IMR-90 (cell line): ENCODE measurements at regions not wholly inside any gene's neighbourhood (a gene's known extent, or its start where the extent isn't known, plus 50 kb on each side); places are given as distances from the start of the nearest gene placed in this dataset.

Experiments
- ATAC-seq: fragments of 200-7000 bp; cut with Tn5 transposase; 2 replicates; pipeline ENCODE4 v1.9.1; 2020; ENCODE audit warnings: low read depth, mild to moderate bottlenecking, moderate library complexity
- BruUV-seq: library from RNA; stranded (reverse); fragments of 400-500 nt; replicated peaks from 2 replicates; lab custom pipeline; 2021; lab: Mats Ljungman, UMichigan
- CTCF ChIA-PET: fragments of 300-600 bp; formaldehyde crosslinking; extraction: SDS; loops from one replicate; lab custom pipeline; 2021; ENCODE audit warnings: antibody characterized with exemption; lab: Yijun Ruan, JAX
- POLR2A ChIA-PET: fragments of 300-600 bp; sonication (Branson Sonifier 250); formaldehyde crosslinking; loops from one replicate; lab custom pipeline; 2022; ENCODE audit warnings: antibody characterized with exemption; ENCODE audit not compliant: unreplicated experiment; lab: Charles Lee
- DNase-seq: peaks from one replicate; pipeline ENCODE4 v3.0.0; 2013
- H2AFZ ChIP-seq: replicated peaks from 2 replicates; pipeline ENCODE3; 2013; ENCODE audit warnings: low read length, mild to moderate bottlenecking; ENCODE audit not compliant: poor library complexity
- H2AK5ac ChIP-seq: 2 replicates; pipeline ENCODE4 v1.6.1; 2013; ENCODE audit warnings: low read depth, low read length, inconsistent platforms
- H2AK9ac ChIP-seq: replicated peaks from 2 replicates; pipeline ENCODE3; 2013; ENCODE audit warnings: mild to moderate bottlenecking, low read depth, low read length, moderate library complexity; ENCODE audit not compliant: poor library complexity
- H2BK120ac ChIP-seq: 2 replicates; pipeline ENCODE4 v1.6.1; 2013; ENCODE audit warnings: low read depth, low read length, inconsistent platforms
- H2BK15ac ChIP-seq: 3 replicates; pipeline ENCODE4 v1.6.1; 2013; ENCODE audit warnings: low read depth, low read length, inconsistent platforms
- H2BK20ac ChIP-seq: 2 replicates; pipeline ENCODE4 v1.6.1; 2013; ENCODE audit warnings: low read depth, mild to moderate bottlenecking, inconsistent platforms, low read length, moderate library complexity
- H2BK5ac ChIP-seq: 2 replicates; pipeline ENCODE4 v1.6.1; 2013; ENCODE audit warnings: mild to moderate bottlenecking, low read depth, low read length, inconsistent platforms; ENCODE audit not compliant: poor library complexity, severe bottlenecking
- H3K14ac ChIP-seq: replicated peaks from 2 replicates; pipeline ENCODE4 v1.6.1; 2013; ENCODE audit warnings: low read depth, low read length, inconsistent platforms
- H3K18ac ChIP-seq: 2 replicates; pipeline ENCODE4 v1.6.1; 2013; ENCODE audit warnings: low read depth, low read length, control low read depth
- H3K23ac ChIP-seq: 2 replicates; pipeline ENCODE4 v1.6.1; 2013; ENCODE audit warnings: low read depth, low read length, inconsistent platforms
- H3K27ac ChIP-seq: 2 replicates; pipeline ENCODE4 v1.5.1; 2013; ENCODE audit warnings: mild to moderate bottlenecking, control low read depth, low read length; ENCODE audit not compliant: insufficient read depth
- H3K27me3 ChIP-seq: 2 replicates; pipeline ENCODE4 v1.6.1; 2013; ENCODE audit warnings: low read length; ENCODE audit not compliant: control insufficient read depth, insufficient read depth
- H3K36me3 ChIP-seq: 2 replicates; pipeline ENCODE4 v1.6.1; 2013; ENCODE audit warnings: low read length, mixed read lengths; ENCODE audit not compliant: control insufficient read depth, insufficient read depth
- H3K4ac ChIP-seq: 2 replicates; pipeline ENCODE4 v1.6.1; 2013; ENCODE audit warnings: low read depth, low read length, inconsistent platforms
- H3K4me1 ChIP-seq: 2 replicates; pipeline ENCODE4 v1.6.1; 2013; ENCODE audit warnings: low read length, mixed read lengths; ENCODE audit not compliant: control insufficient read depth, insufficient read depth
- H3K4me2 ChIP-seq: 2 replicates; pipeline ENCODE4 v1.6.1; 2013; ENCODE audit warnings: low read depth, mild to moderate bottlenecking, control low read depth, low read length, moderate library complexity
- H3K4me3 ChIP-seq: 2 replicates; pipeline ENCODE4 v1.5.1; 2013; ENCODE audit warnings: low read depth, mild to moderate bottlenecking, control low read depth, low read length, moderate library complexity; ENCODE audit not compliant: insufficient read depth
- H3K56ac ChIP-seq: 2 replicates; pipeline ENCODE4 v1.6.1; 2013; ENCODE audit warnings: low read length, inconsistent platforms; ENCODE audit not compliant: insufficient read depth; ENCODE audit errors: extremely low read depth
- H3K79me1 ChIP-seq, 2 experiments: 2 replicates each; pipeline ENCODE4 v1.6.1; 2013; ENCODE audit warnings: low read length in 2 of 2, inconsistent platforms in 1 of 2, low read depth in 1 of 2
- H3K9ac ChIP-seq: 2 replicates; pipeline ENCODE4 v1.6.1; 2013; ENCODE audit warnings: low read depth, low read length, control low read depth
- H3K9me1 ChIP-seq: 2 replicates; pipeline ENCODE4 v1.6.1; 2013; ENCODE audit warnings: low read length, inconsistent platforms; ENCODE audit not compliant: insufficient read depth
- H3K9me3 ChIP-seq: 2 replicates; pipeline ENCODE4 v1.6.1; 2013; ENCODE audit warnings: low read length; ENCODE audit not compliant: control insufficient read depth, insufficient read depth
- H4K20me1 ChIP-seq: 2 replicates; pipeline ENCODE4 v1.6.1; 2013; ENCODE audit warnings: low read length, inconsistent platforms; ENCODE audit not compliant: insufficient read depth
- H4K5ac ChIP-seq: 2 replicates; pipeline ENCODE4 v1.6.1; 2013; ENCODE audit warnings: mild to moderate bottlenecking, low read depth, low read length, control low read depth
- H4K8ac ChIP-seq, 2 experiments: 2 replicates each; pipeline ENCODE4 v1.6.1; 2013; ENCODE audit warnings: low read depth in 2 of 2, low read length in 2 of 2, control low read depth in 1 of 2, inconsistent platforms in 1 of 2
- H4K91ac ChIP-seq: 2 replicates; pipeline ENCODE4 v1.6.1; 2013; ENCODE audit warnings: low read depth, low read length, inconsistent platforms; ENCODE audit not compliant: insufficient read depth
- BHLHE40 ChIP-seq: fragments of 150-350 bp; IDR thresholded peaks from 2 replicates; pipeline ENCODE4 v1.6.1; 2016; ENCODE audit warnings: mild to moderate bottlenecking, low read depth, low read length
- CEBPB ChIP-seq: IDR thresholded peaks from 2 replicates; pipeline ENCODE4 v1.6.1; 2012; ENCODE audit warnings: low read depth, low read length, improper control_type of control experiment
- CHD1 ChIP-seq: IDR thresholded peaks from 2 replicates; pipeline ENCODE4 v1.6.1; 2012; ENCODE audit warnings: low read depth, low read length, improper control_type of control experiment
- ELK1 ChIP-seq: fragments of 150-350 bp; IDR thresholded peaks from 2 replicates; pipeline ENCODE4 v1.6.1; 2016; ENCODE audit warnings: low read depth, mild to moderate bottlenecking, low read length, moderate library complexity, borderline replicate concordance
- FOS ChIP-seq: fragments of 150-350 bp; IDR thresholded peaks from 2 replicates; pipeline ENCODE4 v1.6.1; 2016; ENCODE audit warnings: low read depth, low read length
- MAZ ChIP-seq: IDR thresholded peaks from 2 replicates; pipeline ENCODE4 v1.6.1; 2012; ENCODE audit warnings: low read depth, mild to moderate bottlenecking, low read length, improper control_type of control experiment, moderate library complexity, borderline replicate concordance
- MXI1 ChIP-seq: IDR thresholded peaks from 2 replicates; pipeline ENCODE4 v1.6.1; 2012; ENCODE audit warnings: low read depth, mild to moderate bottlenecking, low read length, moderate library complexity, borderline replicate concordance
- NFE2L2 ChIP-seq: fragments of 150-350 bp; IDR thresholded peaks from 2 replicates; pipeline ENCODE4 v1.6.1; 2016; ENCODE audit warnings: low read depth, mild to moderate bottlenecking, low read length
- POLR2A ChIP-seq: IDR thresholded peaks from 2 replicates; pipeline ENCODE4 v1.6.1; 2012; ENCODE audit warnings: mild to moderate bottlenecking, low read depth, low read length
- RAD21 ChIP-seq: IDR thresholded peaks from 2 replicates; pipeline ENCODE4 v1.6.1; 2012; ENCODE audit warnings: low read length, improper control_type of control experiment
- RCOR1 ChIP-seq: IDR thresholded peaks from 2 replicates; pipeline ENCODE4 v1.6.1; 2012; ENCODE audit warnings: mild to moderate bottlenecking, low read length, improper control_type of control experiment; ENCODE audit not compliant: insufficient replicate concordance
- RFX5 ChIP-seq: IDR thresholded peaks from 2 replicates; pipeline ENCODE4 v1.8.0; 2012; ENCODE audit warnings: low read depth, mild to moderate bottlenecking, low read length, moderate library complexity
- SMC3 ChIP-seq: fragments of 150-350 bp; IDR thresholded peaks from 2 replicates; pipeline ENCODE4 v1.6.1; 2016; ENCODE audit warnings: low read depth, mild to moderate bottlenecking, antibody characterized with exemption, low read length, moderate library complexity
- WGBS, 2 experiments: methylation state at CpG; one replicate each; pipeline versions ENCODE4 v1.1.5 to v1.1.7; 2013; ENCODE audit warnings: missing lambda C conversion rate in 2 of 2; ENCODE audit not compliant: insufficient read length in 1 of 2; ENCODE audit errors: extremely low coverage in 2 of 2; 5-methylcytosine and 5-hydroxymethylcytosine counted together
- dilution Hi-C: fragments of 300-500 bp; cut with HindIII; formaldehyde crosslinking; loops from one replicate; pipeline ENCODE4 v1.14.3; 2018; ENCODE audit warnings: low sequenced_read_pairs; ENCODE audit not compliant: unreplicated experiment
- in situ Hi-C: fragments of 300-500 bp; cut with MboI; formaldehyde crosslinking; loops from 3 replicates; pipeline ENCODE4 v1.14.3; 2019; ENCODE audit warnings: low sequenced_read_pairs, inconsistent platforms, mixed read lengths
- intact Hi-C: fragments of 100-400 bp; cut with micrococcal nuclease; formaldehyde crosslinking; loops from 2 replicates; pipeline ENCODE4 v1.10.0; 2022

GRCh38 chr1:58839846-58840835 lies 56.3 kb upstream of the JUN start:
- peak overlapping the region; percentile 36; the same call in 1 of the 2 replicates for H2BK20ac ChIP-seq
- H3K14ac ChIP-seq, result no peak overlapping the region
- POLR2A ChIA-PET, result no interaction called here
- H3K79me1 ChIP-seq, result no peaks in the 10 kb centered on the region
- H3K4me1 ChIP-seq, result peaks cover 6% of the 10 kb centered on the region
- no peak overlapping the region for H4K91ac ChIP-seq
- no peak overlapping the region for H3K9ac ChIP-seq
- H2BK120ac ChIP-seq, result no peak overlapping the region
- no peaks in the 10 kb centered on the region for H3K9me1 ChIP-seq
- peak; percentile 83 for ATAC-seq
- no peak overlapping the region for H4K8ac ChIP-seq
- H2AK5ac ChIP-seq, result 0 out of 2 replicates have a peak overlapping the region, but pooled peaks have one; percentile 47
- no peak overlapping the region for H4K5ac ChIP-seq
- no CpG with 5 or more reads among the region's 5 CpGs for WGBS, 2 experiments
- peak; percentile 56 for DNase-seq
- TF ChIP-seq RFX5 (no peak), POLR2A (no peak), RAD21 (no peak), BHLHE40 (no peak), MAZ (no peak), FOS (no peak), ELK1 (no peak), CHD1 (no peak), NFE2L2 (no peak), CEBPB (no peak), RCOR1 (no peak), SMC3 (no peak), MXI1 (no peak)
- no peak overlapping the region for H2BK5ac ChIP-seq
- H3K27me3 ChIP-seq, result no peaks in the 10 kb centered on the region
- peak overlapping the region; percentile 8; the same call in 1 of the 2 replicates for H3K4ac ChIP-seq
- no peak overlapping the region for H3K4me2 ChIP-seq
- peak overlapping the region; percentile 76; the same call in 1 of the 3 replicates for H2BK15ac ChIP-seq
- no peak overlapping the region for H3K27ac ChIP-seq
- no peaks in the 10 kb centered on the region for H4K20me1 ChIP-seq
- BruUV-seq, result no TSS peak
- peak overlapping the region; percentile 58 for H2AFZ ChIP-seq
- no peaks in the 10 kb centered on the region for H3K9me3 ChIP-seq
- no peak overlapping the region for H3K4me3 ChIP-seq
- no peak overlapping the region for H2AK9ac ChIP-seq
- in situ Hi-C loops (no loop called here), intact Hi-C loops (no loop called here), dilution Hi-C loops (no loop called here)
- CTCF ChIA-PET, result no interaction called here
- H3K56ac ChIP-seq, result no peak overlapping the region
- no peaks in the 10 kb centered on the region for H3K36me3 ChIP-seq
- no peak overlapping the region for H3K18ac ChIP-seq
- H3K23ac ChIP-seq, result no peak overlapping the region
